ENCODE measurements at regions not wholly inside any gene's neighbourhood (a gene's known extent, or its start where the extent isn't known, plus 50 kb on each side); places are given as distances from the start of the nearest gene placed in this dataset.

DNA sequence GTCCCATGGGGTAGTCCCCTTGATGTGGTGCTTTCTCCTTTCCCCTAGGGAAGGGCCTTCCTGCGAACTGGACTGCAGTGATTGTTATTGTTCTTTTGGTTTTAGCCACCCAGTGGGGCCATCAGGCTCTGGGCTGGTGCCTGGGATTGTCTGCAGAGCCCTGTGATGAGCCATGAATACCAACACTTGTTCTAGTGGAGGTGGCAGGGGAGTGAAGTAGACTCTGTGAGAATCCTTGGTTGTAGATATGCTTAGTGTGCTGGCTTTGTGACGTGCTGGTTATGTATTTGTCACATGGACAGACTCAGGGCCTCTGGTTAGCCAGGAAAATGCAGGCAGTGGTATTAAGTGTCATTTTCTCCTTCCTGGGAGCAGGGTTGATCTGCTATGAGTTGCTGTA lies 51.8 kb upstream of the NDUFB4 start:
- no peak overlapping the region for H2AFZ ChIP-seq (ENCODE audit: low read depth, low read length)
- no peaks in the 10 kb centered on the region for H3K27me3 ChIP-seq (ENCODE audit: insufficient read depth, low read length)
- no peaks in the 10 kb centered on the region for H3K36me3 ChIP-seq (ENCODE audit: insufficient read depth, low read length)
- no peaks in the 10 kb centered on the region for H3K4me1 ChIP-seq (ENCODE audit: insufficient read depth, low read length)
- H3K4me3 ChIP-seq (ENCODE audit: low read length): no peak overlapping the region
- H3K9me3 ChIP-seq (ENCODE audit: low read length): no peaks in the 10 kb centered on the region

DNA sequence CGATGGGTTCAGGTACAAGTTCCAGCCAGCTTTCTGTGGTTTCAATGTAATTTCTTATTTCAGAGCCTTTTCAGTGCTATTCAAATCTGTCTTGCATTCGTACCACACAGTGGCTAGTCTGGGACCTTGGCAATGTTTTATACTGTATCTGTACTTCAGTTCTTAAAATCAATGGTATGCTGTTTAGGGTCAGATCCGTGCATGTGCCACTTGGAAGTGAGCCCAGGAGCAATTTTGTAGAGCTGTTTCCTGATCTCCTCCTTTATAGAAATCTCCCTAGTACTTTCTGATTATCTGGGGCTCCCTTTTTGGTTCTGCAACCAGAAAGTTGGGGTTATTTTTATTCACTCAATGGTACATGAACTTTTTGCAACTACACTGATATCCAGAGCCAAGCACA lies 59.5 kb upstream of the NDUFB4 start:
- H3K4me3 ChIP-seq (ENCODE audit: low read length): no peak overlapping the region
- no peaks in the 10 kb centered on the region for H3K4me1 ChIP-seq (ENCODE audit: insufficient read depth, low read length)
- H3K36me3 ChIP-seq (ENCODE audit: insufficient read depth, low read length): no peaks in the 10 kb centered on the region
- H2AFZ ChIP-seq (ENCODE audit: low read depth, low read length): no peak overlapping the region
- no peaks in the 10 kb centered on the region for H3K9me3 ChIP-seq (ENCODE audit: low read length)
- H3K27me3 ChIP-seq (ENCODE audit: insufficient read depth, low read length): no peaks in the 10 kb centered on the region

DNA sequence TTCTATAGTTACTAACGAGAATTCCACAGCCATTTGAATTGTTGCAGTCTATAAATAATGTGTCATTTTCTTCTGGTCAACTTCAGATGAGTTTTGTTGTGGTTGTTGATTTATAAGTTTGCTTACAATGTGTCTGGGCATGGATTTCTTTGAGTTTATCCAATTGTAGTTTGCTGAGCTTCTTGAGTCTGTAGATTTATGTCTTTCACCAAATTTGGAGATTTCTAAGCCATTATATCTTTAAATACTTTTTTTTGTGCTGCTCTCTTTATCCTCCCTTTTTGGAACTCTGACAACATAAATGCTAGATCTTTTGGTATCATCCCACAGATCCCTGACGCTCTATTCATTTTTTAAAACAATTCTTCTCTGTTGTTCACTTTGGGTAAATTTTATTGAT lies 63.2 kb upstream of the NDUFB4 start:
- H3K27me3 ChIP-seq (ENCODE audit: insufficient read depth, low read length): no peaks in the 10 kb centered on the region
- no peaks in the 10 kb centered on the region for H3K36me3 ChIP-seq (ENCODE audit: insufficient read depth, low read length)
- no peaks in the 10 kb centered on the region for H3K9me3 ChIP-seq (ENCODE audit: low read length)
- no peak overlapping the region for H2AFZ ChIP-seq (ENCODE audit: low read depth, low read length)
- H3K4me3 ChIP-seq (ENCODE audit: low read length): no peak overlapping the region
- no peaks in the 10 kb centered on the region for H3K4me1 ChIP-seq (ENCODE audit: insufficient read depth, low read length)

DNA sequence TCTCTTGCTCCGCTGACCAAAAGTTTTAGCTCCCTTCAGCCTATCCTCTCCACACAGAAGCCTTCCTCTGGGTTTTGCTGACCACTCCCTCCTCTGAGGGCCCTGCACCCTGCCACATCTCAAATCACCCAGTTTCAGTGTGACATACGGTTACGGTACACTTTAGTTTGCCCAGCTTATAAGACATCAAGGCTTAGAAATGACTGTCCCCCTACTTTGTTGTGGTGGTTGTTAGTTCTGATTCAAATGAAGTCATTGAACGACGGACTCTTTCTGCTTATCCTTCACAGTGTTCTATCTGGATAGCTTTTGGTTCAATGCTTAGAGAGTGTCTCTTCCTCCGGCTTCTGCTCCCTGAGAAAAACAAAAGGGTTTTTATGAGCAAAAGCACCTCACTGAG lies 68.0 kb upstream of the NDUFB4 start:
- Histone ChIP-seq H3K4me3 (ENCODE audit: low read length) (no peak overlapping the region), H3K36me3 (ENCODE audit: insufficient read depth, low read length) (no peaks in the 10 kb centered on the region), H3K9me3 (ENCODE audit: low read length) (no peaks in the 10 kb centered on the region), H3K4me1 (ENCODE audit: insufficient read depth, low read length) (no peaks in the 10 kb centered on the region), H2AFZ (ENCODE audit: low read depth, low read length) (no peak overlapping the region), H3K27me3 (ENCODE audit: insufficient read depth, low read length) (no peaks in the 10 kb centered on the region)

DNA sequence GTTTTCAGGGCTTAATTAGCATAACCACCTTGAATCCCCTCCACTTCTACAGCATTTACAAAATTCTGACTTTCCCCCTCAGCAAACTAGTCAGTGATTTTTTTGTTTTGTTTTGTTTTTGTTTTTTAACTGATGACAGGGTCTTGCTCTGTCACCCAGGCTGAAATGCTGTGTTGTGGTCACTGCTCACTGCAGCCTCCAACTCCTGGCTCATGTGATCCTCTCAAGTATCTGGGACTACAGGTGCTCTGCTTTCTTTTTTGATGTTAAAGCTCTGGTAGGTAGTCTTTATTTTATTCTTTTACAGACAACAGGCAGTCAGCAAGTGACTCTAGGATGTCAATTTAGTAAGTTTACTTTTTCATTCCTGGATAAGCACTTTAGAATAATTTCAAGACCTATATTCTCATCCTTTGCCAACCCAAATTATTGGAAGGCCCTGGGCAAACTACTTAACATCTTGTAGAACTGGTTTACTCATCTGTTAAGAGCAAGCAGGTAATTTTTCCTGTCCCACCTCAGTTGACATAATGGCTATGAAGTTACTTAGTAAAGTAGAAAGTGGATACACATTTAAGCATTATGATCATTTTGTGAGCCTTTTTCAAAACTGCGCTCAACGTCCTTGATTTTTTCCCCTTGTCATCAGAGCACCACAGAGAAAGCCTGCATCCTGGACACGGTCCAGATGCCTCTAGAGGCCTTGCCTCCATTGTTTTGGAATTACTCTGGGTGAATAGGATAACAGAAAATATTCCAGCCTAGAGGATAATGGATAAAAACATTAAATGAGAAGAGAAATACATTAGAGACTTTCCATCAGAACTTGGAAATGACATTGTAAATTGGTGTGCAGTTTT lies 69.9 kb upstream of the NDUFB4 start:
- no peak overlapping the region for H3K4me3 ChIP-seq (ENCODE audit: low read length)
- no peaks in the 10 kb centered on the region for H3K9me3 ChIP-seq (ENCODE audit: low read length)
- H3K27me3 ChIP-seq (ENCODE audit: insufficient read depth, low read length): no peaks in the 10 kb centered on the region
- no peaks in the 10 kb centered on the region for H3K36me3 ChIP-seq (ENCODE audit: insufficient read depth, low read length)
- H2AFZ ChIP-seq (ENCODE audit: low read depth, low read length): no peak overlapping the region
- no peaks in the 10 kb centered on the region for H3K4me1 ChIP-seq (ENCODE audit: insufficient read depth, low read length)

DNA sequence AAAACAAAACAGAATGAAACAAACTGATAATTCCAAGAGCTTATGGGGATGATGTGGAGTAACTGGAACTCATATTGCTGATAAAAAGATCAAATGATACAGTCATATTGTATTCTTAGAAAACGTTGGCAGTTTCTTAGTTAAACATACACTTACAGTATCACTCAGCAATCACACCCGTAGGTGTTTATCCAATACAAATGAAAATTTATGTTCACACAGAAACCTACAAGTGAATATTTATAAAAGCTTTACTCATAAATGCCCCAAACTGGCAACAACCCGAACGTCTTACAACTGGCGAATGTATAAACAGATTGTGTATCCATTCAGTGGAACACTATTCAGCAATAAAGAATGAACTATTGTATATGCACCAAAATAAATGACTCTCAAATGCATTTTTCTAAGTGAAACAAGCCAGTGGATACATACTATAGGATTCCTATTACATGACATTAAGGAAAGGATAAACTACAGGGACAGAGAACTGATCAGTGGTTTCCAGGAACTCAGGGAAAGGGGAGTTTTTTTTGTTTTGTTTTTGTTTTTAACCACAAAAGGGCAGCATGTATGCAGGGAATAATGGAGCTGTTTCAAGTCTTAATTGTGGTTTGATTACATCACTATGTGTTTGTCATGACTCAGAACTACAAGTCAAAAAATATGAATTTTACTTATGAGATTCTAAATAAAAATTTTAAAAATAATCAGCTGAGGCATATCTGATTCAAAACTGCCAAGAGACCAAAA lies 71.8 kb upstream of the NDUFB4 start:
- Histone ChIP-seq H3K4me3 (ENCODE audit: low read length) (no peak overlapping the region), H3K27me3 (ENCODE audit: insufficient read depth, low read length) (no peaks in the 10 kb centered on the region), H3K36me3 (ENCODE audit: insufficient read depth, low read length) (no peaks in the 10 kb centered on the region), H3K4me1 (ENCODE audit: insufficient read depth, low read length) (no peaks in the 10 kb centered on the region), H2AFZ (ENCODE audit: low read depth, low read length) (no peak overlapping the region), H3K9me3 (ENCODE audit: low read length) (no peaks in the 10 kb centered on the region)

DNA sequence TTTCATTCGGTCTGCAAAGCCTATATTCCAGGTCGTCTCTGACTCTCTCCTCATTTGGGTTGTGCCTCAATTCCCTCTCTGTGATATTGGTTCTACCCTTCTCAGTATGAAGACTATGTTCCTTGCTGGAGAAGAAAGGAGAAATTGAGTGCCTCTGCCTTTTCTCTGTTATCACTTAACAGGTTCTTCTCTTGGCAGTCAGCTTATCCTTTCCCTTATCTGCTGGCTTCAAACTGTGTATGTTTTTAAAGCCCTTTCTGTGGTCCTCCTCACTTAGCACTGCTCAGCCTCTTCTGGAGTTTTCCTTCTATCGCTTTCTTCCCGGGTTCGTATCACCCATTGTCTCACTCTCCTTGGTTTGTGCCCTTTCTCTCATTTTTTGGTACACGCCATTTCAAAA lies 65.3 kb upstream of the FSTL1 start:
- H3K36me3 ChIP-seq (ENCODE audit: insufficient read depth, low read length): no peaks in the 10 kb centered on the region
- H3K27me3 ChIP-seq (ENCODE audit: insufficient read depth, low read length): no peaks in the 10 kb centered on the region
- H3K4me3 ChIP-seq (ENCODE audit: low read length): no peak overlapping the region
- H3K4me1 ChIP-seq (ENCODE audit: insufficient read depth, low read length): no peaks in the 10 kb centered on the region
- H2AFZ ChIP-seq (ENCODE audit: low read depth, low read length): no peak overlapping the region
- H3K9me3 ChIP-seq (ENCODE audit: low read length): no peaks in the 10 kb centered on the region

DNA sequence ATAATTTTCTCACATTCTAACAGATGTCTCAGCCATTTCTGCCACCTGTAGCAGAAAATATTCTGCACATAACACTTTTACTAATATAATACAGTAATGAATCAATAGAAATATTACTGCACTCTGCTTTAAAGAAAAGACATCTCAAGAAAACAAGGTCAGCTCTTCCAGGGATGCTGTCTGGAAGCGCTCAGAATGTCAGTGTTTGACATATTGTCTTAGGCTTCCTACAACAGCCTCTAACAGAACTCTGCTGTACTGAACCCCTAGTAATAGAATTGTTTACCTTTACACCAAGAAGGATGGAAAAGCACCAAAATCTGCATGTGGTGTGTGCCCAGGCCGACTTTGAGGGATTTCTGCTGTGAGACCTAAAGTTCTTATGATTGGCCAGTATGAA lies 61.9 kb upstream of the FSTL1 start:
- H3K27me3 ChIP-seq (ENCODE audit: insufficient read depth, low read length): no peaks in the 10 kb centered on the region
- no peak overlapping the region for H2AFZ ChIP-seq (ENCODE audit: low read depth, low read length)
- no peak overlapping the region for H3K4me3 ChIP-seq (ENCODE audit: low read length)
- H3K4me1 ChIP-seq (ENCODE audit: insufficient read depth, low read length): no peaks in the 10 kb centered on the region
- H3K36me3 ChIP-seq (ENCODE audit: insufficient read depth, low read length): no peaks in the 10 kb centered on the region
- no peaks in the 10 kb centered on the region for H3K9me3 ChIP-seq (ENCODE audit: low read length)

DNA sequence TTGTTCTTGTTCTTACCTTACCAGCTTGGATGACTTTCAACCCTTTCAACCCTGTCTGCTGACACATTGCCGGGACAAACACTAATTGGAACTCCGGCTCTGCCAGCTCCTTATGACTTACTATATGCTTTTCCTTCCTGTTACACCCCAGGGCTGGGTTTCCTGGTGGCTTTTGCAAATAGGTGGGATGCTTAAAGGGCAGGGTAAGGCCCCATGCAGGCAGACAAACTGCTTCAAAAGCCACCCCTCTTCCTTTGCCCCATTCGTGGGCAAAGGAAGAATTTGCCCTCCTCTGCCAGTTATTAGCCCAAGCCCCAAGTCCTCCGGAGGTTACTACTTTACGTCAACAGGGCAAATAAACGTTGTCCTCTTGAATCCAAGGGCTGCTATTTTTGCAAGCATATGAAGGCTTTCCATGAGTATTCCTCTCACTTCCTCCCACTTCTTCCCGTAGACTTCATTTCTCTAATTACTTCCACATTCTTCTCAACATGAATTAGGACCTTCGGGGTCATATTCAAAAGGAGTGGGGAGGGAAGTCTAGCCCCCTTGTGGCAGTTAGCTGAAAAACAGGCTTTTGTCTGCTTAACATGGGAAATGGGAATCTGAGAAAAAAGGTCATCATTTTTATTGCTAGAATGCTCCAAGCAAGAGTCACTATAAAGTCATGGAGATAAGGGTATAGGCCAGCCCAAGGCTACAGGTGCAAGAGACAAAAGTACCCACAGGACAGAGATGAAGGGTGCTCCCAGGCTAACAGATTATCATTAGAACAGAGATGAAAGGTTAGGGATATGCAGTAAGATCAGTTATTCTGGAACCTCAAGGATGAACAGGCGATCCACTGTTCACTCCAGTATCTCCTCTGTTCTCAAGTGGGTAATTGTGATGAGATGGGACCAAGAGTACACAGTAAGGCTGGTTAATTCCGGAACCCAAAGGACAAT lies 56.3 kb upstream of the FSTL1 start:
- Histone ChIP-seq H3K9me3 (ENCODE audit: low read length) (no peaks in the 10 kb centered on the region), H2AFZ (ENCODE audit: low read depth, low read length) (peak overlapping the region; percentile 22), H3K4me3 (ENCODE audit: low read length) (no peak overlapping the region), H3K36me3 (ENCODE audit: insufficient read depth, low read length) (no peaks in the 10 kb centered on the region), H3K27me3 (ENCODE audit: insufficient read depth, low read length) (no peaks in the 10 kb centered on the region), H3K4me1 (ENCODE audit: insufficient read depth, low read length) (no peaks in the 10 kb centered on the region)

DNA sequence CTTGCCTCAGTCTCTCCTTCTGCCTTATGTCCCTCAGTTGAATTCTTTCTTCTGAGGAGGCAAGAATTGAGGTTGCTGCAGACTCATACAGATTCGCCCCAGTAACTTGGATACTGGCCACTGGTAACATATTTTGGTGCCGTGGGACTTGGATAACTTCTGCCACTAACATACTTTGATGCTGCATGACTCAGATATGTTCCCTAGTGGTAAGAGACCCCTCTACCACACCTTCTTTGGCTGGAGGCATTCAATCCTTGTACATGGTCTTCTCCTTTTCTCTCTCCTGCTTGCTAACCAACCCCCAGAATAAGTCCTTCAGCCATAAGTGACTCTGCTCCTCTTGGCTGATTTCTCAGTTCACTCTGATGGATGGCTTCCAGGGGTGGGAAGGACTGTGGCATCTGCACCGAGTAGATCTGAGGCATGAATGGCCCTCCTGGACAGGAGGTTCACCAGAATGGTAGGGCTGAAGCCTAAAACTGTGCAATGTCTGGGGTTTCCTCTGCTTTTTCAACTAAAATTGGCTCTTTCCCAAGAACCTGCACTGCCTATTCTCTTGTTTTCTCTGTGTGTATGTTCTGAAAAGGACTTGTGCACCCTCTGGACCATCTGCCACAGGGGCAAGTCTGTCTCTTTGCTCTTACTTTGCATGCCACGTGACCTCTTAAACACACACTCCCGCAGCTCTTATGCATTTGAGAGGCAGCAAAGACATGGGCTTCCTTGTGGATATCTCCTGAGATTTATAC lies 55.5 kb upstream of the FSTL1 start:
- H2AFZ ChIP-seq (ENCODE audit: low read depth, low read length): no peak overlapping the region
- no peaks in the 10 kb centered on the region for H3K27me3 ChIP-seq (ENCODE audit: insufficient read depth, low read length)
- no peaks in the 10 kb centered on the region for H3K9me3 ChIP-seq (ENCODE audit: low read length)
- H3K4me1 ChIP-seq (ENCODE audit: insufficient read depth, low read length): no peaks in the 10 kb centered on the region
- H3K4me3 ChIP-seq (ENCODE audit: low read length): no peak overlapping the region
- no peaks in the 10 kb centered on the region for H3K36me3 ChIP-seq (ENCODE audit: insufficient read depth, low read length)

DNA sequence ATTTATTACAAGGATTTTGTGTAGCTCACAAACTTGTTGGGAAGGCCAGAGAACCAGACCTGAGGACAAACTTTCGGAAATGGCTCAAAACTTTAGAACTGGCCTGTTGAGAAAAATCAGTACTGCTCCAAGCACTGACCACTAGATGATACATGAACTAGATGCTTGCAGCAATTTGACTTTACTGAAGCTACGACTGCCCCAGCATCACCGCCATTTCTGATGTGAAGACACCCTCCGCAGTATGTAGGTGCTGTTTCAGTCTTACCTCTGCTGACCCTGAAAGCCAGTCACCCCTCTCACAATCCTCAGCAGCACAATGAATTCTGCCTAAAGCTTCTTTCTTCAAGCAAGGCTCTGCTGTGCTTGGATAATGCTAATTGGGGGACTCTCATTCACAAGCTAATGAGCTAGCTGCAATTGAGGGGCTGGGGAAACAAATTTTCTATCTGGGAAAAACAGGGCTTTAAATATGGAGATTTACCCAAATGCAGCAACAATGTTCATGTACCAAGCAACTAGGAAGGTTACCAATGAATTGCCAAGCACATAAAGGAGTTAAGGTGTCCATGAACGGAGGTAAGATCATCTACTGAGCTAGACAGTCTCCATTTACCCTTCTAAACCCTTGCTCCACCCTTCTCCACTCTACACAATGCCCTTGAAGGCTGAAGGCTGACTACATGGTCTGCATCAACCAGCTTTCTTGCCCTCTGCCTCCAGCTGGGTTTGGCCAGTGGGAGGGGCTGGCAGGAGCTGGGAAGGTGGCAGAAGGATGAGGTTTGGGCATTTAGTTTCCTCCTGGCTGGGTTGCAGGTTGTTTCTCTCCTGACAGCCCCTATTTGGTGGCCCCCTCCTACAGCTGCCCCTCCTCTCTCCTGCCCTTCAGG lies 53.2 kb upstream of the FSTL1 start:
- H3K4me3 ChIP-seq (ENCODE audit: low read length): no peak overlapping the region
- H3K27me3 ChIP-seq (ENCODE audit: insufficient read depth, low read length): no peaks in the 10 kb centered on the region
- no peaks in the 10 kb centered on the region for H3K9me3 ChIP-seq (ENCODE audit: low read length)

DNA sequence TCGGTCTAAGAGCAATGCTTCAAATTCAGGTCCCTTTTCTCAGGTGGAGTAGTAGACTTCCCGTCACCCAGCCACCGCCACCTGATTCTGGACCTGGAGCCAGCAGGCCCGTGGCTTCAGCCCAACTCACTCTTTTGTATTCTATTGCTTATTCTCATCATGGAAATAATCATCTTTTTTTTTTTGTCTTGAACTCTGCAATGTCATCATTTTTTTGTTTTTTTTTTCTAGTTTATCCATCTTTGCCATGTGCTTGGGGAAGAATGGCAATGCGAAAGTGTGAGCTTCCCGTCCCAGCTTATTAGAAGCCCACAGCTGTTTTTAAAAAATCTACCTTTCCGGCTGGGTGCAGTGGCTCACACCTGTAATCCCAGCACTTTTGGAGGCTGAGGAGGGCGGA lies 51.3 kb upstream of the FSTL1 start:
- Histone ChIP-seq H2AFZ (ENCODE audit: low read depth, low read length) (no peak overlapping the region), H3K9me3 (ENCODE audit: low read length) (no peaks in the 10 kb centered on the region), H3K4me3 (ENCODE audit: low read length) (no peak overlapping the region), H3K36me3 (ENCODE audit: insufficient read depth, low read length) (no peaks in the 10 kb centered on the region), H3K4me1 (ENCODE audit: insufficient read depth, low read length) (peaks cover 23% of the 10 kb centered on the region), H3K27me3 (ENCODE audit: insufficient read depth, low read length) (no peaks in the 10 kb centered on the region)

More for the DNA sequence above, 53.2 kb upstream of the FSTL1 start:
- H3K4me1 ChIP-seq (ENCODE audit: insufficient read depth, low read length): peaks cover 13% of the 10 kb centered on the region
- H2AFZ ChIP-seq (ENCODE audit: low read depth, low read length): no peak overlapping the region
- no peaks in the 10 kb centered on the region for H3K36me3 ChIP-seq (ENCODE audit: insufficient read depth, low read length)
